WTC11 (cell line): ENCODE measurements at regions not wholly inside any gene's neighbourhood (a gene's known extent, or its start where the extent isn't known, plus 50 kb on each side); places are given as distances from the start of the nearest gene placed in this dataset.

Experiments used
- CTCF ChIP-seq: fragments of 200-600 bp; IDR thresholded peaks from 2 replicates; pipeline ENCODE4 v1.8.0; 2022; ENCODE audit warnings: antibody characterized with exemption
- GRHL2 ChIP-seq: fragments of 250-450 bp; sonication (Bioruptor Pico); IDR thresholded peaks from 2 replicates; pipeline ENCODE4 v1.8.0; 2022; ENCODE audit warnings: mild to moderate bottlenecking, moderate library complexity; ENCODE audit not compliant: insufficient replicate concordance, severe bottlenecking
- TCF7 ChIP-seq: sonication (generic); formaldehyde crosslinking; IDR thresholded peaks from 2 replicates; pipeline ENCODE4 v1.8.0; 2022; ENCODE audit warnings: mild to moderate bottlenecking, low read depth, missing genetic modification reagents, moderate library complexity

DNA sequence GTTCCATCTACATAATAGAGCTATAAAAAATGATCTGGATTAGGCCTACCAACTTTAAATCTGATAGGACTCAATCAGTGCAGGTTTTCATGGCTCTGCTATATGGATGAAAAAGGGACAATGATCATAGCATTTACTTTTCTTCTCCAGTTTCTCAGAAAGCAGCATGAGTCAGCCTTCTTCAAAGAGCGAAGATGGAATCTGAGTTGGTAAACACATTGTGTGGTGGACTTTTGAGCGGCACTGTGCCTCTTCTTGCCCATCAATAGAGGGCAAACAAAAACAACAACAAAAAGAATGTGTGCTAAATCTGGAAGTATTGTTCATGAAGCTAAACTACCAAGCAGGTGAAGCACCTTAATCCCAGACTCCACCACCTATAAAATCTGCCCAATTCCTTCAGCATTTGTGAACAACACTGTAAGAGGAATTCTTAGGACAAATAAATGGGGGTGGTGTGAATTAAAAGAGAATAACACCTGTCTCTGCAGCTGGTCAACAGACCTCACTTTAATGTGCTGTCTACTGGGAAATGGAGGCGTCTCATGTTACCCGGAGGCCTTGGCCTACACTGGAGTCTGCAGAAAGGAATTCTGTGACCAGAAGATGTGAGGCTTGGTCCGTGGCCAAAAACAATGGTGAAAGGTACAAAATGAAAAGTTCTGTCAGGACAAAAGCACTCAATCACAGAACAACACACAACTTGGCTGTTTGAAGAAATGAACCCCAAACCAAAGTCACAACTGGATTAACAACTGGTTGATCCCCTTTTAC is 609.0 kb downstream of the IRS1 start:
- TF ChIP-seq CTCF (no peak), TCF7 (CRISPR knock-in tag) (no peak), GRHL2 (CRISPR knock-in tag) (no peak)
